ENCODE measurements at regions not wholly inside any gene's neighbourhood (a gene's known extent, or its start where the extent isn't known, plus 50 kb on each side); places are given as distances from the start of the nearest gene placed in this dataset.
"Not testable (repeated sequence)": the region's sequence is repeated elsewhere in the genome, so short reads cannot be mapped to it uniquely, and the experiment has no call there.

GRCh38 chr4:159552979-159553768, 450.3 kb downstream of the RAPGEF2 start:
- no peak for DNase-seq (ENCODE audit: low read depth)

GRCh38 chr4:159555873-159556272, 453.0 kb downstream of the RAPGEF2 start:
- no peak for DNase-seq (ENCODE audit: low read depth)

- no peak for DNase-seq (ENCODE audit: low read depth)
These were observed 459.5 kb downstream of the RAPGEF2 start for GRCh38 chr4:159562366-159562765.

GRCh38 chr4:159563257-159563656, 460.4 kb downstream of the RAPGEF2 start:
- no peak for DNase-seq (ENCODE audit: low read depth)

- no peak for DNase-seq (ENCODE audit: low read depth)
These were observed 461.7 kb downstream of the RAPGEF2 start for GRCh38 chr4:159564615-159565014.

GRCh38 chr4:159566786-159567185, 463.9 kb downstream of the RAPGEF2 start:
- no peak for DNase-seq (ENCODE audit: low read depth)

GRCh38 chr4:159577241-159577640, 474.4 kb downstream of the RAPGEF2 start:
- DNase-seq (ENCODE audit: low read depth), result no peak

GRCh38 chr4:159582685-159583084, 479.8 kb downstream of the RAPGEF2 start:
- no peak for DNase-seq (ENCODE audit: low read depth)

- no peak for DNase-seq (ENCODE audit: low read depth)
These were observed 490.1 kb downstream of the RAPGEF2 start for GRCh38 chr4:159592898-159593556.

- DNase-seq (ENCODE audit: low read depth), result no peak
These were observed 490.8 kb downstream of the RAPGEF2 start for GRCh38 chr4:159593681-159594080.

GRCh38 chr4:159594576-159594975, 491.7 kb downstream of the RAPGEF2 start:
- DNase-seq (ENCODE audit: low read depth), result no peak

- not testable (repeated sequence) for DNase-seq (ENCODE audit: low read depth)
These were observed 492.2 kb downstream of the RAPGEF2 start for GRCh38 chr4:159595101-159595500.

GRCh38 chr4:159598602-159599001, 495.7 kb downstream of the RAPGEF2 start:
- DNase-seq (ENCODE audit: low read depth), result no peak

- no peak for DNase-seq (ENCODE audit: low read depth)
These were observed 497.2 kb downstream of the RAPGEF2 start for GRCh38 chr4:159600061-159600460.

- no peak for DNase-seq (ENCODE audit: low read depth)
These were observed 501.9 kb downstream of the RAPGEF2 start for GRCh38 chr4:159604781-159605180.

GRCh38 chr4:159606835-159607234, 504.0 kb downstream of the RAPGEF2 start:
- DNase-seq (ENCODE audit: low read depth), result no peak

GRCh38 chr4:159607809-159608208, 504.9 kb downstream of the RAPGEF2 start:
- no peak for DNase-seq (ENCODE audit: low read depth)

GRCh38 chr4:159608436-159608835, 505.6 kb downstream of the RAPGEF2 start:
- DNase-seq (ENCODE audit: low read depth), result no peak

- DNase-seq (ENCODE audit: low read depth), result no peak
These were observed 529.2 kb downstream of the RAPGEF2 start for GRCh38 chr4:159632031-159632430.

GRCh38 chr4:159639671-159640323, 536.9 kb downstream of the RAPGEF2 start:
- no peak for DNase-seq (ENCODE audit: low read depth)

- no peak for DNase-seq (ENCODE audit: low read depth)
These were observed 546.4 kb downstream of the RAPGEF2 start for GRCh38 chr4:159649237-159649636.

GRCh38 chr4:159652871-159653270, 550.0 kb downstream of the RAPGEF2 start:
- DNase-seq (ENCODE audit: low read depth), result no peak

GRCh38 chr4:159655547-159655946, 552.7 kb downstream of the RAPGEF2 start:
- no peak for DNase-seq (ENCODE audit: low read depth)
